HCT116 (cell line): ENCODE measurements at regions not wholly inside any gene's neighbourhood (a gene's known extent, or its start where the extent isn't known, plus 50 kb on each side); places are given as distances from the start of the nearest gene placed in this dataset.

Experiments
- ATAC-seq: fragments of 200-7000 bp; cut with Tn5 transposase; 2 replicates; pipeline ENCODE4 v1.9.1; 2020; ENCODE audit warnings: mild to moderate bottlenecking, moderate library complexity
- BruUV-seq: library from RNA; stranded (reverse); fragments of 400-500 nt; replicated peaks from 2 replicates; lab custom pipeline; 2021; lab: Mats Ljungman, UMichigan
- CTCF ChIA-PET: fragments of 300-600 bp; sonication (Branson Sonifier 250); formaldehyde crosslinking; loops from one replicate; lab custom pipeline; 2021; ENCODE audit warnings: antibody characterized with exemption; lab: Charles Lee
- POLR2A ChIA-PET: fragments of 300-600, 350-600 bp; sonication (Branson Sonifier 250); formaldehyde crosslinking; loops from one replicate; lab custom pipeline; 2021; ENCODE audit warnings: antibody characterized with exemption; lab: Charles Lee
- RAD21 ChIA-PET, 2 experiments: fragments of 300-600 bp; sonication (Branson Sonifier 250); formaldehyde crosslinking; loops; one replicate each; lab custom pipeline; 2023; ENCODE audit warnings: low total read pairs in 2 of 2; ENCODE audit not compliant: uncharacterized antibody in 2 of 2, unreplicated experiment in 2 of 2, low non-redundant PET in 1 of 2; lab: Charles Lee
- DNase-seq: peaks from one replicate; pipeline ENCODE4 v3.0.0-alpha.2; 2010; ENCODE audit warnings: low read depth, low spot score
- H2AFZ ChIP-seq: fragments of 200-600 bp; shearing (Covaris generic), sonication (generic); 2 replicates; pipeline ENCODE4 v1.6.1; 2017; ENCODE audit warnings: low read depth, mixed run types, mixed read lengths, antibody characterized with exemption, low read length; ENCODE audit not compliant: poor library complexity, severe bottlenecking
- H3K27ac ChIP-seq: 2 replicates; pipeline ENCODE4 v1.5.1; 2012; ENCODE audit warnings: low read depth, low read length
- H3K27me3 ChIP-seq: fragments of 200-600 bp; sonication (generic); 2 replicates; pipeline ENCODE4 v1.6.1; 2016; ENCODE audit warnings: mixed run types, low read length, mixed read lengths; ENCODE audit not compliant: insufficient read depth
- H3K36me3 ChIP-seq, 2 experiments: fragments of 200-500 bp in 1 of 2; fragments of 200-600 bp in 1 of 2; sonication (Bioruptor generic) in 1 of 2; sonication (generic) in 1 of 2; 2 replicates each; pipeline versions ENCODE4 v1.5.1 to v1.6.1; 2014 to 2016; ENCODE audit warnings: low read length in 2 of 2, inconsistent platforms in 1 of 2, mixed read lengths in 1 of 2, mixed run types in 1 of 2; ENCODE audit not compliant: insufficient read depth in 2 of 2, control insufficient read depth in 1 of 2
- H3K4me1 ChIP-seq, 2 experiments: fragments of 200-600 bp in 1 of 2; sonication (generic) in 1 of 2; 2 replicates each; pipeline versions ENCODE4 v1.5.1 to v1.6.1; 2012 to 2017; ENCODE audit warnings: low read length in 2 of 2, inconsistent platforms in 1 of 2, mild to moderate bottlenecking in 1 of 2, mixed read lengths in 1 of 2, mixed run types in 1 of 2, moderate library complexity in 1 of 2; ENCODE audit not compliant: insufficient read depth in 2 of 2, control insufficient read depth in 1 of 2
- H3K4me2 ChIP-seq: fragments of 200-600 bp; sonication (generic); 2 replicates; pipeline ENCODE4 v1.6.1; 2017; ENCODE audit warnings: mixed run types, low read length, mixed read lengths
- H3K4me3 ChIP-seq, 2 experiments: fragments of 200-600 bp in 1 of 2; sonication (generic) in 1 of 2; replicated peaks in 1 of 2; 2 replicates each; pipeline ENCODE4 v1.5.1; 2011 to 2016; ENCODE audit warnings: low read length in 2 of 2, control low read depth in 1 of 2, low read depth in 1 of 2, mild to moderate bottlenecking in 1 of 2, mixed read lengths in 1 of 2, mixed run types in 1 of 2
- H3K79me2 ChIP-seq: fragments of 200-600 bp; sonication (generic); 2 replicates; pipeline ENCODE4 v1.6.1; 2017; ENCODE audit warnings: mild to moderate bottlenecking, mixed run types, low read length, moderate library complexity, mixed read lengths; ENCODE audit not compliant: insufficient read depth
- H3K9ac ChIP-seq: fragments of 200-600 bp; sonication (generic); 2 replicates; pipeline ENCODE4 v1.6.1; 2016; ENCODE audit warnings: low read length, mixed read lengths
- H3K9me2 ChIP-seq: fragments of 200-600 bp; sonication (generic), shearing (Covaris generic); 2 replicates; pipeline ENCODE4 v1.6.1; 2017; ENCODE audit warnings: mixed run types, mild to moderate bottlenecking, moderate library complexity; ENCODE audit not compliant: insufficient read depth
- H3K9me3 ChIP-seq, 2 experiments: fragments of 200-500 bp in 1 of 2; fragments of 200-600 bp in 1 of 2; sonication (Bioruptor generic) in 1 of 2; sonication (generic) in 1 of 2; 2 replicates each; pipeline ENCODE4 v1.6.1; 2014 to 2017; ENCODE audit warnings: low read length in 2 of 2, mixed read lengths in 2 of 2, inconsistent platforms in 1 of 2, low read depth in 1 of 2, mild to moderate bottlenecking in 1 of 2, mixed run types in 1 of 2, moderate library complexity in 1 of 2; ENCODE audit not compliant: control insufficient read depth in 1 of 2, insufficient read depth in 1 of 2
- H4K20me1 ChIP-seq: fragments of 200-600 bp; sonication (generic), shearing (Covaris generic); 2 replicates; pipeline ENCODE4 v1.6.1; 2017; ENCODE audit warnings: mixed run types, mild to moderate bottlenecking, moderate library complexity; ENCODE audit not compliant: insufficient read depth
- CBX3 ChIP-seq: IDR thresholded peaks from 2 replicates; pipeline ENCODE4 v1.6.1; 2012; ENCODE audit warnings: low read depth
- EGR1 ChIP-seq: IDR thresholded peaks from 2 replicates; pipeline ENCODE4 v1.6.1; 2012; ENCODE audit warnings: low read depth
- EZH2phosphoT487 ChIP-seq: fragments of 200-600 bp; IDR thresholded peaks from 2 replicates; pipeline ENCODE4 v1.6.1; 2018; ENCODE audit warnings: antibody characterized with exemption, borderline replicate concordance
- FOSL1 ChIP-seq: IDR thresholded peaks from 2 replicates; pipeline ENCODE4 v1.6.1; 2012; ENCODE audit warnings: low read depth
- POLR2A ChIP-seq: IDR thresholded peaks from 2 replicates; pipeline ENCODE4 v1.7.0; 2011; ENCODE audit warnings: borderline replicate concordance; ENCODE audit not compliant: insufficient read depth, insufficient read length; ENCODE audit errors: extremely low read depth
- RAD21 ChIP-seq: IDR thresholded peaks from 2 replicates; pipeline ENCODE4 v1.6.1; 2012; ENCODE audit warnings: low read depth, mild to moderate bottlenecking
- SIN3A ChIP-seq: IDR thresholded peaks from 2 replicates; pipeline ENCODE4 v1.6.1; 2012; ENCODE audit warnings: low read depth
- SP1 ChIP-seq: IDR thresholded peaks from 2 replicates; pipeline ENCODE4 v1.6.1; 2012; ENCODE audit warnings: low read depth
- SRF ChIP-seq: IDR thresholded peaks from 2 replicates; pipeline ENCODE4 v1.6.1; 2012; ENCODE audit warnings: low read depth
- TCF7L2 ChIP-seq: IDR thresholded peaks from 2 replicates; pipeline ENCODE4 v1.7.0; 2011; ENCODE audit warnings: borderline replicate concordance, inconsistent platforms; ENCODE audit not compliant: insufficient read depth, insufficient read length; ENCODE audit errors: extremely low read depth
- YY1 ChIP-seq: IDR thresholded peaks from 2 replicates; pipeline ENCODE4 v1.6.1; 2011; ENCODE audit warnings: low read length, low read depth, moderate library complexity, mild to moderate bottlenecking; ENCODE audit not compliant: insufficient replicate concordance; ENCODE audit errors: extremely low read depth
- intact Hi-C: fragments of 100-400 bp; cut with micrococcal nuclease; formaldehyde crosslinking; loops from 2 replicates; pipeline ENCODE4 v1.10.0; 2022
- TF ChIP-seq, protein P1 (sequence below), 3 experiments: fragments of 200-600 bp in 1 of 3; sonication (generic) in 1 of 3; IDR thresholded peaks in 2 of 3; conservative IDR thresholded peaks in 1 of 3; 2 replicates each; pipeline ENCODE4 v1.5.1; 2012 to 2017; ENCODE audit warnings: low read depth in 2 of 3, low read length in 2 of 3, antibody characterized with exemption in 1 of 3, borderline replicate concordance in 1 of 3, control low read depth in 1 of 3, mild to moderate bottlenecking in 1 of 3, mixed read lengths in 1 of 3, mixed run types in 1 of 3, moderate library complexity in 1 of 3; ENCODE audit not compliant: insufficient read depth in 1 of 3
- TF ChIP-seq, protein P2 (sequence below): IDR thresholded peaks from 2 replicates; pipeline ENCODE4 v1.6.1; 2012

GRCh38 chr9:86424251-86424891 lies 70.2 kb upstream of the TUT7 start:
- BruUV-seq: no TSS peak

More at GRCh38 chr9:86424251-86424891, 70.2 kb upstream of the TUT7 start:
- Histone ChIP-seq H3K4me3 (no peak overlapping the region), H2AFZ (no peak overlapping the region), H3K4me2 (no peak overlapping the region), H3K9ac (no peak overlapping the region), H3K36me3 (no peaks in the 10 kb centered on the region), H4K20me1 (no peaks in the 10 kb centered on the region), H3K27me3 (peaks cover 5% of the 10 kb centered on the region; the same call in 1 of the 2 replicates), H3K4me1 (no peaks in the 10 kb centered on the region), H3K9me2 (no peaks in the 10 kb centered on the region), H3K9me3 (no peaks in the 10 kb centered on the region), H3K79me2 (no peaks in the 10 kb centered on the region), H3K27ac (no peak overlapping the region)
- intact Hi-C loops: no loop called here
- ChIA-PET CTCF (no interaction called here), POLR2A (no interaction called here), RAD21 (no interaction called here)
- no peak for DNase-seq
- no peak; the same call in 1 of the 2 replicates for ATAC-seq
- TF ChIP-seq RAD21: no peak
- TF ChIP-seq TCF7L2: no peak
- TF ChIP-seq SRF: no peak
- TF ChIP-seq EGR1: no peak
- no peak for TF ChIP-seq SP1
- TF ChIP-seq CBX3: no peak
- no peak for TF ChIP-seq POLR2A
- TF ChIP-seq YY1: no peak
- TF ChIP-seq, protein P1, sequence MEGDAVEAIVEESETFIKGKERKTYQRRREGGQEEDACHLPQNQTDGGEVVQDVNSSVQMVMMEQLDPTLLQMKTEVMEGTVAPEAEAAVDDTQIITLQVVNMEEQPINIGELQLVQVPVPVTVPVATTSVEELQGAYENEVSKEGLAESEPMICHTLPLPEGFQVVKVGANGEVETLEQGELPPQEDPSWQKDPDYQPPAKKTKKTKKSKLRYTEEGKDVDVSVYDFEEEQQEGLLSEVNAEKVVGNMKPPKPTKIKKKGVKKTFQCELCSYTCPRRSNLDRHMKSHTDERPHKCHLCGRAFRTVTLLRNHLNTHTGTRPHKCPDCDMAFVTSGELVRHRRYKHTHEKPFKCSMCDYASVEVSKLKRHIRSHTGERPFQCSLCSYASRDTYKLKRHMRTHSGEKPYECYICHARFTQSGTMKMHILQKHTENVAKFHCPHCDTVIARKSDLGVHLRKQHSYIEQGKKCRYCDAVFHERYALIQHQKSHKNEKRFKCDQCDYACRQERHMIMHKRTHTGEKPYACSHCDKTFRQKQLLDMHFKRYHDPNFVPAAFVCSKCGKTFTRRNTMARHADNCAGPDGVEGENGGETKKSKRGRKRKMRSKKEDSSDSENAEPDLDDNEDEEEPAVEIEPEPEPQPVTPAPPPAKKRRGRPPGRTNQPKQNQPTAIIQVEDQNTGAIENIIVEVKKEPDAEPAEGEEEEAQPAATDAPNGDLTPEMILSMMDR (IDR thresholded peaks at IDR 0.05 in 2 of 3, conservative IDR thresholded peaks at IDR 0.05 in 1 of 3; ENCODE audit: borderline replicate concordance in 1 of 3, insufficient read depth in 1 of 3, low read depth in 2 of 3, low read length in 2 of 3): no peak
- TF ChIP-seq, protein P2, sequence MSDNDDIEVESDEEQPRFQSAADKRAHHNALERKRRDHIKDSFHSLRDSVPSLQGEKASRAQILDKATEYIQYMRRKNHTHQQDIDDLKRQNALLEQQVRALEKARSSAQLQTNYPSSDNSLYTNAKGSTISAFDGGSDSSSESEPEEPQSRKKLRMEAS: no peak
- TF ChIP-seq EZH2phosphoT487: no peak
- no peak for TF ChIP-seq FOSL1
- TF ChIP-seq SIN3A: no peak
